Thoracic aorta (tissue), 2 donors: ENCODE measurements at regions not wholly inside any gene's neighbourhood (a gene's known extent, or its start where the extent isn't known, plus 50 kb on each side); places are given as distances from the start of the nearest gene placed in this dataset.

Experiments used
- ATAC-seq: fragments of 150-250 bp; one replicate; pipeline ENCODE4 v1.8.0; 2017; ENCODE audit warnings: low read depth; ENCODE audit not compliant: insufficient number of reproducible peaks, low FRiP score
- DNase-seq: peaks from one replicate; pipeline ENCODE4 v3.0.0-alpha.2; 2020; ENCODE audit warnings: low spot score
- H3K27ac ChIP-seq, 2 donors: fragments of 200-600 bp; sonication (generic); 1 replicate in 1 of 2; 2 replicates in 1 of 2; pipeline ENCODE4 v1.5.1; 2016; ENCODE audit warnings: mild to moderate bottlenecking in 2 of 2, moderate library complexity in 2 of 2
- H3K27me3 ChIP-seq: fragments of 200-600 bp; sonication (generic); replicated peaks from 2 replicates; pipeline ENCODE4 v1.6.0; 2016; ENCODE audit warnings: mild to moderate bottlenecking; ENCODE audit not compliant: insufficient read depth
- H3K36me3 ChIP-seq: fragments of 200-600 bp; sonication (generic); one replicate; pipeline ENCODE4 v1.5.1; 2016
- H3K4me1 ChIP-seq, 2 donors: fragments of 200-600 bp; sonication (generic); 1 replicate in 1 of 2; 2 replicates in 1 of 2; pipeline versions ENCODE4 v1.5.1 to v1.6.0; 2016; ENCODE audit warnings: low read depth in 2 of 2, mild to moderate bottlenecking in 1 of 2; ENCODE audit not compliant: control insufficient read depth in 1 of 2
- H3K4me3 ChIP-seq: fragments of 200-600 bp; sonication (generic); 2 replicates; pipeline ENCODE4 v1.5.1; 2016; ENCODE audit warnings: mild to moderate bottlenecking
- H3K9me3 ChIP-seq: fragments of 200-600 bp; sonication (generic); 2 replicates; pipeline ENCODE4 v1.5.1; 2016
- CTCF ChIP-seq: fragments of 200-600 bp; sonication (generic); IDR thresholded peaks from one replicate; pipeline ENCODE4 v1.5.1; 2019; ENCODE audit warnings: antibody characterized with exemption

- ATAC-seq (no peak), DNase-seq (no peak)
- no peak for TF ChIP-seq CTCF
- no peaks in the 10 kb centered on the region for H3K9me3 ChIP-seq
- no peak overlapping the region for H3K27ac ChIP-seq
- H3K4me3 ChIP-seq = no peak overlapping the region
- H3K27me3 ChIP-seq = no peaks in the 10 kb centered on the region
- H3K36me3 ChIP-seq = no peaks in the 10 kb centered on the region
- H3K4me1 ChIP-seq = no peaks in the 10 kb centered on the region
Observed at GRCh38 chr4:25981749-25982148, 67.7 kb downstream of the SMIM20 start.

DNA sequence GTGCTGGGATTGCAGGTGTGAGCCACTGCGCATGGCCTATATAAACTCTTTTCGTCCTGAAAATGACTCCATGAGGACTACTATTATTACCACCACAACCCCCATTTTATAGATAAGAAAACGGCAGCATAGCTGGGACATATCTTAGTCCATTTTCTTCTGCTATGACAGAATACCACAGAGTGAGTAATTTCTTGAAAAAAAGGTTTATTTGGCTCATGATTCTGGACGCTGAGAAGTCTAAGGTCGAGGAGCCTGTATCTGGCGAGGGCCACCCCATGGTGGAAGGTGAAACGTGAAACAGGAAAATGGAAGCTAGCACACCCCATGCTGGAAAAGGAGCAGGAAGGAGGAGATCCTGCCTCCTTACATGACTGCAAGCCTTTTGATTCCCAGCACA lies 68.9 kb downstream of the SMIM20 start:
- no peak overlapping the region for H3K4me3 ChIP-seq
- no peak for ATAC-seq
- no peaks in the 10 kb centered on the region for H3K4me1 ChIP-seq
- no peaks in the 10 kb centered on the region for H3K27me3 ChIP-seq
- DNase-seq = no peak
- no peaks in the 10 kb centered on the region for H3K9me3 ChIP-seq
- H3K27ac ChIP-seq = no peak overlapping the region
- TF ChIP-seq CTCF = no peak
- H3K36me3 ChIP-seq = no peaks in the 10 kb centered on the region

GRCh38 chr4:25984266-25984665 lies 70.2 kb downstream of the SMIM20 start:
- Histone ChIP-seq H3K4me3 (no peak overlapping the region), H3K4me1 (no peaks in the 10 kb centered on the region), H3K9me3 (no peaks in the 10 kb centered on the region), H3K27ac (no peak overlapping the region), H3K36me3 (no peaks in the 10 kb centered on the region), H3K27me3 (no peaks in the 10 kb centered on the region)
- ATAC-seq = no peak
- TF ChIP-seq CTCF = no peak
- DNase-seq = no peak

DNA sequence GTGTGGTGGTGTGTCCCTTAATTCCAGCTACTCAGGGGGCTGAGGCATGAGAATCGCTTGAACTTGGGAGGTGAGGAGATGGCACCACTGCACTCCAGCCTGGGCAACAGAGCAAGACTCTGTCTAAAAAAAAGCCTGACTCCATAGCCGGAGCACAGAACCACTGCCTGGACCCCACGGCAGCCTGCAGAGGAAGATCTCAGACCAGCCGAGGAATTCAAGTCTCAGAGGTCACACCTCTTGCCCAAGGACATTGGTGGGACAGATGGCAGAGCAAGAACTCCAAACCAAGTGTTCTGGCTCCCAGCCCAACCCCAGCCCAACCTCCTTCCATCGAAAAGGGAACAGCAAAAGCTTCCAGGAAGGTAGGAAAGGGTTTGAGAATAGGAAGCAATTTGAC lies 70.8 kb downstream of the SMIM20 start:
- Histone ChIP-seq H3K9me3 (no peaks in the 10 kb centered on the region), H3K27ac (no peak overlapping the region), H3K27me3 (no peaks in the 10 kb centered on the region), H3K36me3 (no peaks in the 10 kb centered on the region), H3K4me3 (no peak overlapping the region), H3K4me1 (no peaks in the 10 kb centered on the region)
- DNase-seq = no peak
- TF ChIP-seq CTCF = no peak
- ATAC-seq = no peak

DNA sequence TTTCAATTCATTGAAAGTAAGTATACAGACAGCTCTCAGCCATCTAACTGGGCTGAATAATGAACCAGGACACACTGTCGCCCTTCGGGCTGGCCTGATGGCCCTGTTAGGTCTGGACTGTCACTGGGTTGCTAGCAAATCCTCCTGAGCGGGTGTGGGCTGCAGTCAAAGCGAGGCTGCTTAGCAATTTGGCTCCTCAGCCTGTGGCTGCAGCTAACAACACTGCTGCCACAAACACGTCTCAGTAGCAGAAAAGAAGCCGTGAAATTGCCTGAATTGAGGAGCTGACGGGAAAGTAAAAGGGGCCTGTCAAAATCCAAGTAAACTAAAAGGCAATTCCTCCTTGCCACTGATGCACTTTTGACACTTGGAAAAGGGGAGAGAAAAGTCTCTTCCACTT lies 72.8 kb downstream of the SMIM20 start:
- H3K9me3 ChIP-seq = no peaks in the 10 kb centered on the region
- no peaks in the 10 kb centered on the region for H3K36me3 ChIP-seq
- DNase-seq (no peak), ATAC-seq (no peak)
- no peak for TF ChIP-seq CTCF
- H3K27ac ChIP-seq = no peak overlapping the region
- peaks cover 3 to 10% of the 10 kb centered on the region in 2 donors for H3K4me1 ChIP-seq
- H3K4me3 ChIP-seq = no peak overlapping the region
- no peaks in the 10 kb centered on the region for H3K27me3 ChIP-seq
